Hepatocyte (in vitro differentiated cells): ENCODE measurements at regions not wholly inside any gene's neighbourhood (a gene's known extent, or its start where the extent isn't known, plus 50 kb on each side); places are given as distances from the start of the nearest gene placed in this dataset.
"Not testable (repeated sequence)": the region's sequence is repeated elsewhere in the genome, so short reads cannot be mapped to it uniquely, and the experiment has no call there.

Experiments used
- DNase-seq: peaks from one replicate; pipeline ENCODE4 v3.0.0-alpha.2; 2016; ENCODE audit warnings: low spot score
- H2AFZ ChIP-seq: fragments of 200-600 bp; sonication (generic); 2 replicates; pipeline ENCODE4 v1.6.0; 2016; ENCODE audit warnings: antibody characterized with exemption, mild to moderate bottlenecking
- H3K27ac ChIP-seq: fragments of 200-600 bp; sonication (generic); 2 replicates; pipeline ENCODE4 v1.5.1; 2016; ENCODE audit warnings: mild to moderate bottlenecking
- H3K27me3 ChIP-seq: fragments of 200-600 bp; sonication (generic); 2 replicates; pipeline ENCODE4 v1.6.1; 2016
- H3K36me3 ChIP-seq: fragments of 200-600 bp; sonication (generic); replicated peaks from 2 replicates; pipeline ENCODE4 v1.5.1; 2016; ENCODE audit warnings: low read depth; ENCODE audit not compliant: insufficient read depth
- H3K4me1 ChIP-seq: fragments of 200-600 bp; sonication (generic); 2 replicates; pipeline ENCODE4 v1.5.1; 2016; ENCODE audit warnings: mild to moderate bottlenecking, moderate library complexity; ENCODE audit not compliant: insufficient read depth
- H3K4me2 ChIP-seq: fragments of 200-600 bp; sonication (generic); 2 replicates; pipeline ENCODE4 v1.6.0; 2016
- H3K4me3 ChIP-seq: fragments of 200-600 bp; sonication (generic); 2 replicates; pipeline ENCODE4 v1.5.1; 2016; ENCODE audit warnings: mild to moderate bottlenecking
- H3K79me2 ChIP-seq: fragments of 200-600 bp; sonication (generic); 2 replicates; pipeline ENCODE4 v1.6.0; 2017; ENCODE audit warnings: mild to moderate bottlenecking
- H3K9me2 ChIP-seq: fragments of 200-600 bp; sonication (generic); replicated peaks from 2 replicates; pipeline ENCODE4 v1.6.0; 2017; ENCODE audit warnings: mild to moderate bottlenecking; ENCODE audit not compliant: insufficient read depth
- H3K9me3 ChIP-seq: fragments of 200-600 bp; sonication (generic); 2 replicates; pipeline ENCODE4 v1.5.1; 2016; ENCODE audit warnings: low read depth, mild to moderate bottlenecking
- H4K20me1 ChIP-seq: fragments of 200-600 bp; sonication (generic); 2 replicates; pipeline ENCODE4 v1.6.0; 2016; ENCODE audit warnings: mild to moderate bottlenecking; ENCODE audit not compliant: insufficient read depth, poor library complexity, severe bottlenecking
- CTCF ChIP-seq: fragments of 200-600 bp; sonication (generic); IDR thresholded peaks from 2 replicates; pipeline ENCODE4 v1.5.1; 2016; ENCODE audit warnings: antibody characterized with exemption, mild to moderate bottlenecking; ENCODE audit not compliant: poor library complexity
- EZH2 ChIP-seq: fragments of 200-600 bp; sonication (generic); IDR thresholded peaks from 2 replicates; pipeline ENCODE4 v1.6.1; 2016; ENCODE audit warnings: antibody characterized with exemption, mild to moderate bottlenecking, borderline replicate concordance
- EZH2phosphoT487 ChIP-seq: fragments of 200-600 bp; sonication (generic); IDR thresholded peaks from one replicate; pipeline ENCODE4 v1.6.1; 2018; ENCODE audit warnings: antibody characterized with exemption, mild to moderate bottlenecking, low read depth, moderate library complexity; ENCODE audit not compliant: unreplicated experiment, severe bottlenecking
- WGBS: methylation state at CpG from one replicate; pipeline ENCODE4 v1.1.6; 2016; ENCODE audit warnings: low lambda C conversion rate; ENCODE audit errors: missing lambda C conversion rate; 5-methylcytosine and 5-hydroxymethylcytosine counted together

- no peaks in the 10 kb centered on the region for H3K27me3 ChIP-seq
- WGBS = 37% methylated on average over 2 of the region's 2 CpGs
- no peaks in the 10 kb centered on the region for H4K20me1 ChIP-seq
- no peaks in the 10 kb centered on the region for H3K9me2 ChIP-seq
- no peak overlapping the region for H3K4me2 ChIP-seq
- no peaks in the 10 kb centered on the region for H3K4me1 ChIP-seq
- no peaks in the 10 kb centered on the region for H3K9me3 ChIP-seq
- DNase-seq = no peak
- no peaks in the 10 kb centered on the region for H3K79me2 ChIP-seq
- no peak overlapping the region for H3K27ac ChIP-seq
- no peak overlapping the region for H2AFZ ChIP-seq
- no peak overlapping the region for H3K4me3 ChIP-seq
- no peaks in the 10 kb centered on the region for H3K36me3 ChIP-seq
- TF ChIP-seq EZH2 = no peak
- TF ChIP-seq CTCF = no peak
- TF ChIP-seq EZH2phosphoT487 = no peak
These were observed 197.0 kb upstream of the VLDLR start for GRCh38 chr9:2424619-2425033.

- H2AFZ ChIP-seq = no peak overlapping the region
- no peaks in the 10 kb centered on the region for H3K79me2 ChIP-seq
- H3K36me3 ChIP-seq = no peaks in the 10 kb centered on the region
- no peaks in the 10 kb centered on the region for H3K9me2 ChIP-seq
- no peak overlapping the region for H3K27ac ChIP-seq
- DNase-seq = no peak
- H3K4me3 ChIP-seq = no peak overlapping the region
- no peaks in the 10 kb centered on the region for H4K20me1 ChIP-seq
- 84% methylated on average over 2 of the region's 2 CpGs for WGBS
- no peaks in the 10 kb centered on the region for H3K4me1 ChIP-seq
- no peak for TF ChIP-seq EZH2
- no peaks in the 10 kb centered on the region for H3K9me3 ChIP-seq
- H3K27me3 ChIP-seq = no peaks in the 10 kb centered on the region
- no peak overlapping the region for H3K4me2 ChIP-seq
These were observed 195.9 kb upstream of the VLDLR start for GRCh38 chr9:2425676-2426075.

- H3K27ac ChIP-seq = peak overlapping the region; percentile 60
- H3K9me3 ChIP-seq = no peaks in the 10 kb centered on the region
- no peak for TF ChIP-seq EZH2phosphoT487
- TF ChIP-seq EZH2 = no peak
- no peak for TF ChIP-seq CTCF
- no peak overlapping the region for H3K4me3 ChIP-seq
- no peaks in the 10 kb centered on the region for H4K20me1 ChIP-seq
- no peaks in the 10 kb centered on the region for H3K9me2 ChIP-seq
- H2AFZ ChIP-seq = no peak overlapping the region
- H3K79me2 ChIP-seq = no peaks in the 10 kb centered on the region
- WGBS = 81% methylated on average over 10 of the region's 10 CpGs
- DNase-seq = peak; percentile 40
- no peaks in the 10 kb centered on the region for H3K4me1 ChIP-seq
- H3K4me2 ChIP-seq = no peak overlapping the region
- H3K36me3 ChIP-seq = no peaks in the 10 kb centered on the region
- no peaks in the 10 kb centered on the region for H3K27me3 ChIP-seq
These were observed 194.3 kb upstream of the VLDLR start for GRCh38 chr9:2427120-2427891.

- TF ChIP-seq CTCF (no peak), EZH2phosphoT487 (no peak), EZH2 (no peak)
- DNase-seq = no peak
- Histone ChIP-seq H3K27ac (no peak overlapping the region), H3K4me3 (no peak overlapping the region), H3K9me3 (peaks cover 5% of the 10 kb centered on the region), H2AFZ (no peak overlapping the region), H3K4me2 (no peak overlapping the region), H3K79me2 (no peaks in the 10 kb centered on the region), H3K36me3 (no peaks in the 10 kb centered on the region), H3K9me2 (no peaks in the 10 kb centered on the region), H4K20me1 (no peaks in the 10 kb centered on the region), H3K27me3 (no peaks in the 10 kb centered on the region), H3K4me1 (no peaks in the 10 kb centered on the region)
- 59% methylated on average over 3 of the region's 3 CpGs for whole genome bisulfite sequencing
These were observed 181.6 kb upstream of the VLDLR start for GRCh38 chr9:2439957-2440356.

GRCh38 chr9:2443933-2444332 is 177.7 kb upstream of the VLDLR start:
- H3K27me3 ChIP-seq, H2AFZ ChIP-seq, H3K4me2 ChIP-seq, H3K79me2 ChIP-seq, H3K4me1 ChIP-seq, H4K20me1 ChIP-seq, DNase-seq, H3K27ac ChIP-seq, H3K9me3 ChIP-seq, H3K9me2 ChIP-seq, H3K4me3 ChIP-seq, H3K36me3 ChIP-seq: not testable (repeated sequence)
- WGBS = 76% methylated on average over 1 of the region's 1 CpG
